Peyer's patch (tissue), 4 donors: ENCODE measurements at regions not wholly inside any gene's neighbourhood (a gene's known extent, or its start where the extent isn't known, plus 50 kb on each side); places are given as distances from the start of the nearest gene placed in this dataset.

Experiments
- CTCF ChIP-seq, 6 experiments: fragments of 450-650 bp in 4 of 6; fragments of 200-600 bp in 2 of 6; sonication (generic) in 1 of 6; IDR thresholded peaks; one replicate each; pipeline ENCODE4 v1.5.1; 2017 to 2019; ENCODE audit warnings: antibody characterized with exemption in 6 of 6, mild to moderate bottlenecking in 3 of 6, moderate library complexity in 1 of 6
- POLR2A ChIP-seq, 2 donors: fragments of 450-650 bp; IDR thresholded peaks; one replicate each; pipeline ENCODE4 v1.5.1; 2017; ENCODE audit warnings: antibody characterized with exemption in 2 of 2, mild to moderate bottlenecking in 2 of 2, moderate library complexity in 2 of 2

DNA sequence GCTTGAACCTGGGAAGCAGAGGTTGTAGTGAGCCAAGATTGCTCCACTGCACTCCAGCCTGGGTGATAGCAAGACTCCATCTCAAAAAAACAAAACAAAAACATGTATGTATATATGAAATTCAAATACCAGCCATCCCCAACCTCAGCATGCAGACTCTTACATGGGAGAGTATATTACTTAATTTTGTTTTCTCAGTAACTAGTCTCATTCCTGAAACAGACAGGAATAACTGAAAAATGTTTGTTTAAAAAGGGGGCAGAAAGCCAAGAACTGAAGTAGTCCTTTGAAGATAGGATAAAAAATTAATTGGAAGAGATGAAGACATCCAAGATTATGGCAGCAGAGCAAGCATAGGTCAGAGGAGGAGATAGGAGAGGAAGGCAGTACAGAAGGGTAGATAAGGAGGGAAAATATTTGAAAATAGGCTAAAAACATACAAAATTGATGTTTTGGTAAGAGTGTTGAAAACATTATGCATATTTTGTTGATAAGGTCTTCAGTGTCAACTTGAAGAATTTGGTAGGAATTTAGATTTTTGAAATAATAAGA is 309.9 kb downstream of the MAT2B start:
- TF ChIP-seq CTCF (IDR thresholded peaks at IDR 0.05) (no peak), POLR2A (IDR thresholded peaks at IDR 0.05) (no peak)
